Endometrium (tissue), 2 donors: ENCODE measurements at regions not wholly inside any gene's neighbourhood (a gene's known extent, or its start where the extent isn't known, plus 50 kb on each side); places are given as distances from the start of the nearest gene placed in this dataset.
"Not testable (repeated sequence)": the region's sequence is repeated elsewhere in the genome, so short reads cannot be mapped to it uniquely, and the experiment has no call there.

Experiments used
- FAIRE-seq: peaks from 2 replicates; lab custom pipeline; 2012; peaks lifted over from hg19 to GRCh38; lab: Jason Lieb, UNC
- donor health status: control.
- donor health status: control.

- FAIRE-seq: no peak
Measured at GRCh38 chr17:64772845-64773299, 110.8 kb upstream of the SMURF2 start.

GRCh38 chr17:64771980-64772844 is 110.1 kb upstream of the SMURF2 start:
- no peak for FAIRE-seq

- FAIRE-seq: no peak
Measured at GRCh38 chr17:64769712-64770111, 107.6 kb upstream of the SMURF2 start.

- FAIRE-seq: no peak
Measured at GRCh38 chr17:64767269-64767997, 105.3 kb upstream of the SMURF2 start.

GRCh38 chr17:64765191-64765889 is 103.2 kb upstream of the SMURF2 start:
- FAIRE-seq: no peak

- no peak for FAIRE-seq
Measured at GRCh38 chr17:64750891-64751677, 89.0 kb upstream of the SMURF2 start.

- FAIRE-seq: no peak
Measured at GRCh38 chr17:64750478-64750877, 88.4 kb upstream of the SMURF2 start.

GRCh38 chr17:64749306-64749705 is 87.2 kb upstream of the SMURF2 start:
- no peak for FAIRE-seq

- no peak for FAIRE-seq
Measured at GRCh38 chr17:64747938-64748540, 85.9 kb upstream of the SMURF2 start.

GRCh38 chr17:64742326-64742725 is 80.2 kb upstream of the SMURF2 start:
- no peak for FAIRE-seq

- not testable (repeated sequence) for FAIRE-seq
Measured at GRCh38 chr17:64741916-64742315, 79.8 kb upstream of the SMURF2 start.

GRCh38 chr17:64741038-64741641 is 79.0 kb upstream of the SMURF2 start:
- no peak for FAIRE-seq

GRCh38 chr17:64739316-64740058 is 77.4 kb upstream of the SMURF2 start:
- FAIRE-seq: no peak

- FAIRE-seq: no peak
Measured at GRCh38 chr17:64736804-64737492, 74.8 kb upstream of the SMURF2 start.

GRCh38 chr17:64732336-64733006 is 70.4 kb upstream of the SMURF2 start:
- FAIRE-seq: no peak

- FAIRE-seq: not testable (repeated sequence)
Measured at GRCh38 chr17:64730023-64730422, 67.9 kb upstream of the SMURF2 start.

GRCh38 chr17:64729201-64729600 is 67.1 kb upstream of the SMURF2 start:
- no peak for FAIRE-seq

GRCh38 chr17:64728041-64728695 is 66.1 kb upstream of the SMURF2 start:
- no peak for FAIRE-seq
